Upper lobe of left lung (tissue), 4 donors: ENCODE measurements at regions not wholly inside any gene's neighbourhood (a gene's known extent, or its start where the extent isn't known, plus 50 kb on each side); places are given as distances from the start of the nearest gene placed in this dataset.
"Not testable (repeated sequence)": the region's sequence is repeated elsewhere in the genome, so short reads cannot be mapped to it uniquely, and the experiment has no call there.

Source experiments
- EP300 ChIP-seq, 4 donors: sonication (generic); formaldehyde crosslinking; IDR thresholded peaks; one replicate each; pipeline ENCODE4 v1.5.1; 2017; ENCODE audit warnings: antibody characterized with exemption in 4 of 4, control low read depth in 2 of 4
- TF ChIP-seq, protein P1 (sequence below), 6 experiments: fragments of 450-650 bp in 4 of 6; fragments of 200-600 bp in 2 of 6; sonication (generic) in 2 of 6; IDR thresholded peaks; one replicate each; pipeline ENCODE4 v1.5.1; 2016 to 2019; ENCODE audit warnings: antibody characterized with exemption in 6 of 6

DNA sequence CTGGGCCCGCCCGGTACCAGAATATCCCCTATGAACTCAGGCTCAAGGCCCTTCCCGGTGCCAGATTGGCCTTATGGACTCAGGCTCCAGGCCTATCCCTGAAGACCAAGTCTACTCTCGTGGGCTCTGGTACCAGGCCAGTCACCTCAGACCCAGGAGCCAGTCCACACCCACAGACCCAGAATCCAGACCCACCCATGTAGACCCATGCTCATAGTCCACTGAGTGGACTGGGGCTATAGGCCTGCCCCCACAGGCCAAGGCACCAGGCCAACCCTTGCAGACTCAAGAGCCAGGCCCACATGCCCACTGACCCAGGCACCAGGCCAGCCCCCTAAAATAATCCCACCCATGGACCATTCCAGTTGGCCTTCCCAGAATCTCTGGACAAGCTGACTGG is 296.1 kb downstream of the CNTNAP3B start:
- TF ChIP-seq, protein P1, sequence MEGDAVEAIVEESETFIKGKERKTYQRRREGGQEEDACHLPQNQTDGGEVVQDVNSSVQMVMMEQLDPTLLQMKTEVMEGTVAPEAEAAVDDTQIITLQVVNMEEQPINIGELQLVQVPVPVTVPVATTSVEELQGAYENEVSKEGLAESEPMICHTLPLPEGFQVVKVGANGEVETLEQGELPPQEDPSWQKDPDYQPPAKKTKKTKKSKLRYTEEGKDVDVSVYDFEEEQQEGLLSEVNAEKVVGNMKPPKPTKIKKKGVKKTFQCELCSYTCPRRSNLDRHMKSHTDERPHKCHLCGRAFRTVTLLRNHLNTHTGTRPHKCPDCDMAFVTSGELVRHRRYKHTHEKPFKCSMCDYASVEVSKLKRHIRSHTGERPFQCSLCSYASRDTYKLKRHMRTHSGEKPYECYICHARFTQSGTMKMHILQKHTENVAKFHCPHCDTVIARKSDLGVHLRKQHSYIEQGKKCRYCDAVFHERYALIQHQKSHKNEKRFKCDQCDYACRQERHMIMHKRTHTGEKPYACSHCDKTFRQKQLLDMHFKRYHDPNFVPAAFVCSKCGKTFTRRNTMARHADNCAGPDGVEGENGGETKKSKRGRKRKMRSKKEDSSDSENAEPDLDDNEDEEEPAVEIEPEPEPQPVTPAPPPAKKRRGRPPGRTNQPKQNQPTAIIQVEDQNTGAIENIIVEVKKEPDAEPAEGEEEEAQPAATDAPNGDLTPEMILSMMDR (IDR thresholded peaks at IDR 0.05) = not testable (repeated sequence)
- TF ChIP-seq EP300 (IDR thresholded peaks at IDR 0.05) = not testable (repeated sequence)
